GM06990 (cell line): ENCODE measurements at regions not wholly inside any gene's neighbourhood (a gene's known extent, or its start where the extent isn't known, plus 50 kb on each side); places are given as distances from the start of the nearest gene placed in this dataset.

Experiments
- DNase-seq: peaks from one replicate; pipeline ENCODE4 v3.0.0-alpha.2; 2011; ENCODE audit not compliant: insufficient read length; ENCODE audit errors: extremely low read depth
- H3K27me3 ChIP-seq: replicated peaks from 2 replicates; pipeline ENCODE4 v1.6.0; 2011; ENCODE audit warnings: low read length; ENCODE audit not compliant: control insufficient read depth, insufficient read depth
- H3K36me3 ChIP-seq: 2 replicates; pipeline ENCODE4 v1.5.1; 2011; ENCODE audit warnings: low read length; ENCODE audit not compliant: control insufficient read depth, insufficient read depth
- H3K4me3 ChIP-seq: replicated peaks from 2 replicates; pipeline ENCODE4 v1.5.1; 2011; ENCODE audit warnings: low read depth, mild to moderate bottlenecking, control low read depth, low read length
- CTCF ChIP-seq: IDR thresholded peaks from 2 replicates; pipeline ENCODE4 v1.5.1; 2011; ENCODE audit warnings: low read length, control low read depth, mild to moderate bottlenecking, inconsistent platforms; ENCODE audit not compliant: insufficient read depth, poor library complexity, severe bottlenecking

- no peak for TF ChIP-seq CTCF
- no peaks in the 10 kb centered on the region for H3K27me3 ChIP-seq
- H3K36me3 ChIP-seq: no peaks in the 10 kb centered on the region
- no peak for DNase-seq
- H3K4me3 ChIP-seq: no peak overlapping the region
These were observed 424.8 kb upstream of the ZEB2 start for GRCh38 chr2:144944546-144945220.

DNA sequence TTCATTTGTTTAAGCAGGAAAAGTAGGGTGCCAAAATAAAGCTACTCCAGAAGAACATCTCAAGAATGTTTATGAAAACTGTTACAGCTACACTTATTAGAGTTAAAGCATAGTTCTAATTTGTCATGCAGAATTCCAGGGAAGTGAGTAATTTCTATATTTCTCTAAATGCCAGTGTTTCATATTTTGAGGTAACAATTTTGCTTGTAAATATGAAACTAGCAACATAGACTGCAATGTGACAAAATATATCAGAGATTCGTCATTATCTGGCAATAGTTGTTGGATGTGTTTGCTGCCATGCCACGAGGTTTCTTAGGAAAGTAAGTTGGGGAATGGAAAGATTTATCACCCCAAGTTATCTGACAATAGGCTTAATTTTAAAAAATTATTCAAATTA is 424.1 kb upstream of the ZEB2 start:
- TF ChIP-seq CTCF: no peak
- DNase-seq: no peak
- no peaks in the 10 kb centered on the region for H3K27me3 ChIP-seq
- no peak overlapping the region for H3K4me3 ChIP-seq
- H3K36me3 ChIP-seq: no peaks in the 10 kb centered on the region

GRCh38 chr2:144943293-144943941 is 423.5 kb upstream of the ZEB2 start:
- no peak for DNase-seq

GRCh38 chr2:144942516-144943256 is 422.8 kb upstream of the ZEB2 start:
- H3K27me3 ChIP-seq: no peaks in the 10 kb centered on the region
- H3K4me3 ChIP-seq: no peak overlapping the region
- no peak for DNase-seq
- no peak for TF ChIP-seq CTCF
- no peaks in the 10 kb centered on the region for H3K36me3 ChIP-seq

More at GRCh38 chr2:144943293-144943941, 423.5 kb upstream of the ZEB2 start:
- Histone ChIP-seq H3K36me3 (no peaks in the 10 kb centered on the region), H3K4me3 (no peak overlapping the region), H3K27me3 (no peaks in the 10 kb centered on the region)
- TF ChIP-seq CTCF: no peak

DNA sequence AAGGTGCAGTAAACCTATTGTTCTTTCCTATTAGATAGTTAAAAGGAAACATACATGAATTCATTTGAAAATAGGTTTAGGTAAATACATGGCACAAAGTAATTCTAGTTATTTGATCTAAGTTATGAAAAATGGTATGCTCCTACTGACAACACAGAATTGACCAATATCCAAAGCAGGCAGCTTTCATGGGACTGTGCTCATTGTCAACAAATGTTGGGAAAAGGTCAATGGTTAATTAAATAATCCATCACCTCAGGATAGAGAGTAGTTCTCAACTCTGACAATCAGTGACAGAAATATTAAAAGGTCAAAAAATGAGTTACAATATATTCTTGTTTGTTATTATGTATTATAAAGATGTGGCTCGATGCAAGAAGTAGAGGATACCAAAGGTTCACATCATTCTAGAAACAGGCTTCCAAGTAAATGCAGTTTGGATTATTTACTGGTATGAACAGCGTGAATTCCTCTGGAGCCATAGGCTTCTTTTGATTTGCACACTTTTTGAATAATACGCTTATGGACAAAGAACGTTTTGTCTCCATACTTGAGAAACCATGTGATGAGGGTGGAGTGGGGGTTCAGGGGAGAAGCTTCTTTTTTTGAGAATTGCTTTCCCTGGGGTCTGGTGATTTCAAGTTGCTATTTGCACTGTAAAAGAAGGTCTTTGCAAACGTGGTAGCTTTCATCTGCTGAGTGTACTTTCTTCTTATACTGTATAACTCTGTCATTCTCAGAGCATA is 422.0 kb upstream of the ZEB2 start:
- no peak for TF ChIP-seq CTCF
- H3K4me3 ChIP-seq: no peak overlapping the region
- DNase-seq: no peak
- H3K27me3 ChIP-seq: no peaks in the 10 kb centered on the region
- no peaks in the 10 kb centered on the region for H3K36me3 ChIP-seq
